ENCODE measurements at regions not wholly inside any gene's neighbourhood (a gene's known extent, or its start where the extent isn't known, plus 50 kb on each side); places are given as distances from the start of the nearest gene placed in this dataset.

DNA sequence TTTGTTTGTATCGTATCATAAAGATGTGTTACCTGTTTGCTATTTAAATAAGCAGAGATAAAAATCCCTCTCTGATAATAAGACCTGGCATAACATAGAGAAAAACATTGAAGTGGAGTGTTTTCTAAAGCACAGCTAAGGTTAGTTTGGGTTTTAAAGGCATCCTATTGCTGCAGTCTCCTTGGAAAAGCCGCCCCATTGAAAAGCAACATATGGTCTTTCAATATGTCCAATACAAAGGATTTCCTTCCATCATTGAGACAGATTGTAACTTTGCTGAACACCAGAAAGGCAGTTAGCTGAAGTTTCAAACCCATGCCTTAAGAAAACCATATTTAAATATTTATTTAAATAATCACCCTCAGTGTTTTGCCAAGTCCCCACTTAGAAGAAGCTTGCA lies 898.5 kb upstream of the KCND2 start:
- Histone ChIP-seq H3K4me1 (ENCODE audit: control extremely low read depth in 1 of 4, control insufficient read depth in 4 of 4, insufficient read depth in 4 of 4, low read length in 3 of 4) (no peaks in the 10 kb centered on the region), H3K27me3 (replicated peaks in 2 of 5; ENCODE audit: control insufficient read depth in 4 of 5, insufficient read depth in 5 of 5, low read length in 4 of 5) (no peaks in the 10 kb centered on the region), H3K27ac (ENCODE audit: insufficient read depth in 1 of 2, low read depth in 1 of 2, low read length in 2 of 2, poor library complexity in 1 of 2, severe bottlenecking in 2 of 2) (no peak overlapping the region), H3K36me3 (ENCODE audit: control insufficient read depth in 4 of 4, insufficient read depth in 4 of 4, low read length in 3 of 4) (no peaks in the 10 kb centered on the region), H3K4me3 (ENCODE audit: control insufficient read depth in 1 of 7, extremely low read depth in 1 of 7, insufficient read depth in 4 of 7, low read depth in 2 of 7, low read length in 6 of 7) (no peak overlapping the region), H3K9me3 (ENCODE audit: control extremely low read depth in 1 of 5, control insufficient read depth in 4 of 5, insufficient read depth in 2 of 5, low read depth in 1 of 5, low read length in 4 of 5) (no peaks in the 10 kb centered on the region)
- 100% methylated on average over 1 of the region's 2 CpGs for WGBS (ENCODE audit: insufficient coverage)
- ChIA-PET POLR2A (no interaction called here), CTCF (no interaction called here)
- no peak for DNase-seq

DNA sequence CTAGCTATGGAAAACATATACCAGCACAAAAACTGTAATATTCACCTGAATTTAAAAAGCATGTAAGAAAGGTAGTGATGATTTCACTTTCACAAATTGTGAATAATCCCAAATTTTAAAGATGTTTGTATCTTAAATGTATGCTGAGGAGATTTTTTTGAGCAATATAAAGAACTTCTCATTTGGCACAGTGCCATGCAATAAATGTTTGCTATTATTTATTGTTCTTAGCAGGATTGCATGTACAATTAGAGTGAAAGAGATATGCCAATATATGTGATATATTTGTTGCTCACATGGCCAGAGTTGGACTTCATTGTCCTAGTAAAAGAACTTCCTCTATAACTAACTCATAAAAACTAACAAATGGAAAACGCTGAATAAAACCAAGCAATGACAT lies 895.1 kb upstream of the KCND2 start:
- no peaks in the 10 kb centered on the region for H3K27me3 ChIP-seq (replicated peaks in 2 of 5; ENCODE audit: control insufficient read depth in 4 of 5, insufficient read depth in 5 of 5, low read length in 4 of 5)
- DNase-seq, result no peak
- WGBS (ENCODE audit: insufficient coverage), result no CpG with 5 or more reads among the region's 1 CpG
- H3K4me1 ChIP-seq (ENCODE audit: control extremely low read depth in 1 of 4, control insufficient read depth in 4 of 4, insufficient read depth in 4 of 4, low read length in 3 of 4), result no peaks in the 10 kb centered on the region
- H3K4me3 ChIP-seq (ENCODE audit: control insufficient read depth in 1 of 7, extremely low read depth in 1 of 7, insufficient read depth in 4 of 7, low read depth in 2 of 7, low read length in 6 of 7), result no peak overlapping the region
- H3K27ac ChIP-seq (ENCODE audit: insufficient read depth in 1 of 2, low read depth in 1 of 2, low read length in 2 of 2, poor library complexity in 1 of 2, severe bottlenecking in 2 of 2), result no peak overlapping the region
- H3K36me3 ChIP-seq (ENCODE audit: control insufficient read depth in 4 of 4, insufficient read depth in 4 of 4, low read length in 3 of 4), result no peaks in the 10 kb centered on the region
- CTCF ChIA-PET, result no interaction called here
- no peaks in the 10 kb centered on the region for H3K9me3 ChIP-seq (ENCODE audit: control extremely low read depth in 1 of 5, control insufficient read depth in 4 of 5, insufficient read depth in 2 of 5, low read depth in 1 of 5, low read length in 4 of 5)
- POLR2A ChIA-PET, result no interaction called here

GRCh38 chr7:119382726-119383125 lies 890.2 kb upstream of the KCND2 start:
- no peaks in the 10 kb centered on the region for H3K36me3 ChIP-seq (ENCODE audit: control insufficient read depth in 4 of 4, insufficient read depth in 4 of 4, low read length in 3 of 4)
- no peak for DNase-seq
- no peaks in the 10 kb centered on the region for H3K27me3 ChIP-seq (replicated peaks in 2 of 5; ENCODE audit: control insufficient read depth in 4 of 5, insufficient read depth in 5 of 5, low read length in 4 of 5)
- no peak overlapping the region for H3K27ac ChIP-seq (ENCODE audit: insufficient read depth in 1 of 2, low read depth in 1 of 2, low read length in 2 of 2, poor library complexity in 1 of 2, severe bottlenecking in 2 of 2)
- no peak overlapping the region for H3K4me3 ChIP-seq (ENCODE audit: control insufficient read depth in 1 of 7, extremely low read depth in 1 of 7, insufficient read depth in 4 of 7, low read depth in 2 of 7, low read length in 6 of 7)
- POLR2A ChIA-PET, result no interaction called here
- CTCF ChIA-PET, result no interaction called here
- no peaks in the 10 kb centered on the region for H3K9me3 ChIP-seq (ENCODE audit: control extremely low read depth in 1 of 5, control insufficient read depth in 4 of 5, insufficient read depth in 2 of 5, low read depth in 1 of 5, low read length in 4 of 5)
- H3K4me1 ChIP-seq (ENCODE audit: control extremely low read depth in 1 of 4, control insufficient read depth in 4 of 4, insufficient read depth in 4 of 4, low read length in 3 of 4), result no peaks in the 10 kb centered on the region

GRCh38 chr7:119395024-119395423 lies 878.0 kb upstream of the KCND2 start:
- Histone ChIP-seq H3K27ac (ENCODE audit: insufficient read depth in 1 of 2, low read depth in 1 of 2, low read length in 2 of 2, poor library complexity in 1 of 2, severe bottlenecking in 2 of 2) (no peak overlapping the region), H3K27me3 (replicated peaks in 2 of 5; ENCODE audit: control insufficient read depth in 4 of 5, insufficient read depth in 5 of 5, low read length in 4 of 5) (no peaks in the 10 kb centered on the region), H3K9me3 (ENCODE audit: control extremely low read depth in 1 of 5, control insufficient read depth in 4 of 5, insufficient read depth in 2 of 5, low read depth in 1 of 5, low read length in 4 of 5) (no peaks in the 10 kb centered on the region), H3K4me1 (ENCODE audit: control extremely low read depth in 1 of 4, control insufficient read depth in 4 of 4, insufficient read depth in 4 of 4, low read length in 3 of 4) (no peaks in the 10 kb centered on the region), H3K36me3 (ENCODE audit: control insufficient read depth in 4 of 4, insufficient read depth in 4 of 4, low read length in 3 of 4) (no peaks in the 10 kb centered on the region), H3K4me3 (ENCODE audit: control insufficient read depth in 1 of 7, extremely low read depth in 1 of 7, insufficient read depth in 4 of 7, low read depth in 2 of 7, low read length in 6 of 7) (no peak overlapping the region)
- WGBS (ENCODE audit: insufficient coverage), result no CpG with 5 or more reads among the region's 2 CpGs
- CTCF ChIA-PET, result no interaction called here
- POLR2A ChIA-PET, result no interaction called here
- no peak for DNase-seq

GRCh38 chr7:119397156-119397555 lies 875.8 kb upstream of the KCND2 start:
- WGBS (ENCODE audit: insufficient coverage), result 80% methylated on average over 1 of the region's 2 CpGs
- no peaks in the 10 kb centered on the region for H3K4me1 ChIP-seq (ENCODE audit: control extremely low read depth in 1 of 4, control insufficient read depth in 4 of 4, insufficient read depth in 4 of 4, low read length in 3 of 4)
- no peaks in the 10 kb centered on the region for H3K36me3 ChIP-seq (ENCODE audit: control insufficient read depth in 4 of 4, insufficient read depth in 4 of 4, low read length in 3 of 4)
- no peak for DNase-seq
- ChIA-PET CTCF (no interaction called here), POLR2A (no interaction called here)
- no peaks in the 10 kb centered on the region for H3K9me3 ChIP-seq (ENCODE audit: control extremely low read depth in 1 of 5, control insufficient read depth in 4 of 5, insufficient read depth in 2 of 5, low read depth in 1 of 5, low read length in 4 of 5)
- H3K27ac ChIP-seq (ENCODE audit: insufficient read depth in 1 of 2, low read depth in 1 of 2, low read length in 2 of 2, poor library complexity in 1 of 2, severe bottlenecking in 2 of 2), result no peak overlapping the region
- no peak overlapping the region for H3K4me3 ChIP-seq (ENCODE audit: control insufficient read depth in 1 of 7, extremely low read depth in 1 of 7, insufficient read depth in 4 of 7, low read depth in 2 of 7, low read length in 6 of 7)
- no peaks in the 10 kb centered on the region for H3K27me3 ChIP-seq (replicated peaks in 2 of 5; ENCODE audit: control insufficient read depth in 4 of 5, insufficient read depth in 5 of 5, low read length in 4 of 5)

- ChIA-PET POLR2A (no interaction called here), CTCF (no interaction called here)
- H3K9me3 ChIP-seq (ENCODE audit: control extremely low read depth in 1 of 5, control insufficient read depth in 4 of 5, insufficient read depth in 2 of 5, low read depth in 1 of 5, low read length in 4 of 5), result no peaks in the 10 kb centered on the region
- H3K4me1 ChIP-seq (ENCODE audit: control extremely low read depth in 1 of 4, control insufficient read depth in 4 of 4, insufficient read depth in 4 of 4, low read length in 3 of 4), result no peaks in the 10 kb centered on the region
- no peaks in the 10 kb centered on the region for H3K27me3 ChIP-seq (replicated peaks in 2 of 5; ENCODE audit: control insufficient read depth in 4 of 5, insufficient read depth in 5 of 5, low read length in 4 of 5)
- H3K36me3 ChIP-seq (ENCODE audit: control insufficient read depth in 4 of 4, insufficient read depth in 4 of 4, low read length in 3 of 4), result no peaks in the 10 kb centered on the region
- DNase-seq, result no peak
- no peak overlapping the region for H3K4me3 ChIP-seq (ENCODE audit: control insufficient read depth in 1 of 7, extremely low read depth in 1 of 7, insufficient read depth in 4 of 7, low read depth in 2 of 7, low read length in 6 of 7)
- no CpG with 5 or more reads among the region's 1 CpG for WGBS (ENCODE audit: insufficient coverage)
- H3K27ac ChIP-seq (ENCODE audit: insufficient read depth in 1 of 2, low read depth in 1 of 2, low read length in 2 of 2, poor library complexity in 1 of 2, severe bottlenecking in 2 of 2), result no peak overlapping the region
Measured at GRCh38 chr7:119408596-119408995, 864.4 kb upstream of the KCND2 start.

- Histone ChIP-seq H3K4me3 (ENCODE audit: control insufficient read depth in 1 of 7, extremely low read depth in 1 of 7, insufficient read depth in 4 of 7, low read depth in 2 of 7, low read length in 6 of 7) (no peak overlapping the region), H3K9me3 (ENCODE audit: control extremely low read depth in 1 of 5, control insufficient read depth in 4 of 5, insufficient read depth in 2 of 5, low read depth in 1 of 5, low read length in 4 of 5) (no peaks in the 10 kb centered on the region), H3K27me3 (replicated peaks in 2 of 5; ENCODE audit: control insufficient read depth in 4 of 5, insufficient read depth in 5 of 5, low read length in 4 of 5) (no peaks in the 10 kb centered on the region), H3K4me1 (ENCODE audit: control extremely low read depth in 1 of 4, control insufficient read depth in 4 of 4, insufficient read depth in 4 of 4, low read length in 3 of 4) (no peaks in the 10 kb centered on the region), H3K36me3 (ENCODE audit: control insufficient read depth in 4 of 4, insufficient read depth in 4 of 4, low read length in 3 of 4) (no peaks in the 10 kb centered on the region), H3K27ac (ENCODE audit: insufficient read depth in 1 of 2, low read depth in 1 of 2, low read length in 2 of 2, poor library complexity in 1 of 2, severe bottlenecking in 2 of 2) (no peak overlapping the region)
- POLR2A ChIA-PET, result no interaction called here
- CTCF ChIA-PET, result no interaction called here
- WGBS (ENCODE audit: insufficient coverage), result 97% methylated on average over 21 of the region's 22 CpGs
- no peak for DNase-seq
Measured at GRCh38 chr7:119413314-119413805, 859.6 kb upstream of the KCND2 start.

GRCh38 chr7:119415682-119416081 lies 857.3 kb upstream of the KCND2 start:
- DNase-seq, result no peak
- no peaks in the 10 kb centered on the region for H3K27me3 ChIP-seq (replicated peaks in 2 of 5; ENCODE audit: control insufficient read depth in 4 of 5, insufficient read depth in 5 of 5, low read length in 4 of 5)
- H3K4me3 ChIP-seq (ENCODE audit: control insufficient read depth in 1 of 7, extremely low read depth in 1 of 7, insufficient read depth in 4 of 7, low read depth in 2 of 7, low read length in 6 of 7), result no peak overlapping the region
- ChIA-PET POLR2A (no interaction called here), CTCF (no interaction called here)
- 90% methylated on average over 3 of the region's 4 CpGs for WGBS (ENCODE audit: insufficient coverage)
- no peaks in the 10 kb centered on the region for H3K9me3 ChIP-seq (ENCODE audit: control extremely low read depth in 1 of 5, control insufficient read depth in 4 of 5, insufficient read depth in 2 of 5, low read depth in 1 of 5, low read length in 4 of 5)
- H3K36me3 ChIP-seq (ENCODE audit: control insufficient read depth in 4 of 4, insufficient read depth in 4 of 4, low read length in 3 of 4), result no peaks in the 10 kb centered on the region
- no peaks in the 10 kb centered on the region for H3K4me1 ChIP-seq (ENCODE audit: control extremely low read depth in 1 of 4, control insufficient read depth in 4 of 4, insufficient read depth in 4 of 4, low read length in 3 of 4)
- H3K27ac ChIP-seq (ENCODE audit: insufficient read depth in 1 of 2, low read depth in 1 of 2, low read length in 2 of 2, poor library complexity in 1 of 2, severe bottlenecking in 2 of 2), result no peak overlapping the region
